GM12864 (cell line): ENCODE measurements at regions not wholly inside any gene's neighbourhood (a gene's known extent, or its start where the extent isn't known, plus 50 kb on each side); places are given as distances from the start of the nearest gene placed in this dataset.

ENCODE experiments used
- DNase-seq: peaks from one replicate; pipeline ENCODE4 v3.0.0-alpha.2; 2011; ENCODE audit warnings: low read depth
- H3K4me3 ChIP-seq: 2 replicates; pipeline ENCODE4 v1.5.1; 2011; ENCODE audit warnings: mild to moderate bottlenecking, low read depth, low read length, control low read depth
- TF ChIP-seq, protein P1 (sequence below): IDR thresholded peaks from 2 replicates; pipeline ENCODE4 v1.5.1; 2011; ENCODE audit warnings: low read depth, mild to moderate bottlenecking, moderate library complexity, low read length, control low read depth, inconsistent platforms; ENCODE audit errors: missing control alignments

DNA sequence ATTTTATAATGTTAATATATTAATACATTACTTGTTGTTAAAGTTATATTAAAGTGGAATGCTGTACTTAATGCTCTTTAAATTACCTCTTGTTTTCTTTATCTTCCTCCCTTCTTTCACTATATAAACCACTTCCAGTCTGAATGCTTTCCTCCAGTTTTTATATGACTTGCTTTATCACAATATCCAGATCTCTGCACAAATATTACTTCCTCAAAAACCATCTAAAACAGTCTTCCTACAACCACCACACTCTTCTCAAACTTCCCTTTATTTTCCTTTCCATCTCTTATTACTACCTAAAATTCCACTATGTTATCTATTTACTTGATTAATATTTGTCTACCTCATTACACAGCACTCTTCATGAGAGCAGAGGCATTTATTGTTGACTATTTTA lies 956.6 kb downstream of the LRFN5 start:
- DNase-seq: no peak
- TF ChIP-seq, protein P1, sequence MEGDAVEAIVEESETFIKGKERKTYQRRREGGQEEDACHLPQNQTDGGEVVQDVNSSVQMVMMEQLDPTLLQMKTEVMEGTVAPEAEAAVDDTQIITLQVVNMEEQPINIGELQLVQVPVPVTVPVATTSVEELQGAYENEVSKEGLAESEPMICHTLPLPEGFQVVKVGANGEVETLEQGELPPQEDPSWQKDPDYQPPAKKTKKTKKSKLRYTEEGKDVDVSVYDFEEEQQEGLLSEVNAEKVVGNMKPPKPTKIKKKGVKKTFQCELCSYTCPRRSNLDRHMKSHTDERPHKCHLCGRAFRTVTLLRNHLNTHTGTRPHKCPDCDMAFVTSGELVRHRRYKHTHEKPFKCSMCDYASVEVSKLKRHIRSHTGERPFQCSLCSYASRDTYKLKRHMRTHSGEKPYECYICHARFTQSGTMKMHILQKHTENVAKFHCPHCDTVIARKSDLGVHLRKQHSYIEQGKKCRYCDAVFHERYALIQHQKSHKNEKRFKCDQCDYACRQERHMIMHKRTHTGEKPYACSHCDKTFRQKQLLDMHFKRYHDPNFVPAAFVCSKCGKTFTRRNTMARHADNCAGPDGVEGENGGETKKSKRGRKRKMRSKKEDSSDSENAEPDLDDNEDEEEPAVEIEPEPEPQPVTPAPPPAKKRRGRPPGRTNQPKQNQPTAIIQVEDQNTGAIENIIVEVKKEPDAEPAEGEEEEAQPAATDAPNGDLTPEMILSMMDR: no peak
- no peak overlapping the region for H3K4me3 ChIP-seq

DNA sequence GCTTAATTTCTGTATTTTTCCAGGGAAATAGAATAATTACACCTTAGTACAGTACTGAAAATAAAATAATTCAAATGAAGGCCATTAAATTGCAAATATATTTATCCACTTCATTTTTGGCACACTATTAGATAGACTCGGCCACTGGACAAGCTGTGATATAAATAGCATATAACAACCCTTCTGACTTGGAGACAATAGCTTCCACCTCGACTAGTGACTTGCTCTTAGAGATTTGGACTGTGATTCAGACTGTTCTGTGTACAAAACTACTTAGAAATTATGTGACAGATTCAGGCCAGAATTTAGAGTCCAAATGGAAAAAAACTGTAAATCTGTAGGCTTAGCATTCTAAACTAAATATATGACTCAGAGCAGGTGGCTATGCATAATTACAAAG lies 949.9 kb downstream of the LRFN5 start:
- no peak for DNase-seq
- TF ChIP-seq, protein P1: no peak
- H3K4me3 ChIP-seq: no peak overlapping the region

DNA sequence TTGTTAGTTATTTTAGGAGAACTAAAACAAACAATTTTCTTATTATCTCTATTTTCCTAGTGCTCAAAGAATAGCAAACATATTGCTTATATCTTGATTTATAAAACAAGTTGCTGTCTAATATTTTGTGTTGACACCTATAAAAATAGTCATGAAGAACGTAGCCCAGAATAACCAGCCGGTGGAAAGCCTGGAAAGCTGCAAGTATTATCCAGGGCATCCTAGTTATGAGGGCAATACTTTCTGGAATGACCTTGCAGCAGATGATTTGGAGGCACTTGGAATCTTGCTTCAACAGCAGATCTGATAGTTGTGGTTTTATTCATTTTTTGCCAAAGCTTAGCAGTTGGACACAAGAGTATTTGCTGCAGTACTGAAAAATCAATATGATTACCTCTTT lies 948.7 kb downstream of the LRFN5 start:
- TF ChIP-seq, protein P1: no peak
- no peak overlapping the region for H3K4me3 ChIP-seq
- DNase-seq: no peak

DNA sequence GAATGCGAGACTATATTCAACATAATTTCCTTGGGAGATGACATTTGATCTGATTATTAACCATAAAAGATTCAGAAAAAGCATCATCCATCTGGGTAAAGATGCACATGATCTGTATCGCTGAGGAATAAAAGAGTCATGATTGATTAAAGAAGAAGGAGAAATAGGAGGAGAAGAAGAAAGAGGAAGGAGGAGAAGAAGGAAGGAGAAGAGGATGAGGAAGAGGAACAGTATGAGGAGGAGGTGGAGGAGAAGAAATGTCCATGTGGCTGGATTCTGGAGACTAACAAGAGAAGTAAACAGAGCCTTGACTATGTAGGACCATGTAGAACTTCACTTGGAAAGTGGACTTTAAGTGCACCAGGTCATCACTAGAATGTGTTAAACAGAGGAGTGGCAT lies 947.4 kb downstream of the LRFN5 start:
- no peak overlapping the region for H3K4me3 ChIP-seq
- TF ChIP-seq, protein P1: no peak
- DNase-seq: no peak

DNA sequence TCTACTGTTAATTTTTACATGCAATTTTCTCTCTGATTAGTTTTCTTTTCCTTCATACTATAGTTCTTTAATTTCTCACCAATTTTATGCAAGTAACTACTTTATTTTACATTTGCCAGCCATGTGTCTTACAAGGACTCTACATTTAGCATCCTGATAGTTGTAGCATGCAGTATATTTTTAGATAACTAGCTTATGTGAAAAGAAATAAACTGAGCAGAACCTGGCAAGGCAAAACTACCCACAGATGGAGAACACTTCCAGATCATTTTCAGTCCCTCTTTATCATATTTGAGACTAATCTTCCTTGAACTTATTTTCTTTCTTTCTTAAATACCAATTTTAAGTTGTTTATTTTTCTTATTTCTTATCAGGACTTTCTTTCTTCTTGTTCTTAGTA lies 943.6 kb downstream of the LRFN5 start:
- H3K4me3 ChIP-seq: no peak overlapping the region
- DNase-seq: no peak
- TF ChIP-seq, protein P1: no peak

DNA sequence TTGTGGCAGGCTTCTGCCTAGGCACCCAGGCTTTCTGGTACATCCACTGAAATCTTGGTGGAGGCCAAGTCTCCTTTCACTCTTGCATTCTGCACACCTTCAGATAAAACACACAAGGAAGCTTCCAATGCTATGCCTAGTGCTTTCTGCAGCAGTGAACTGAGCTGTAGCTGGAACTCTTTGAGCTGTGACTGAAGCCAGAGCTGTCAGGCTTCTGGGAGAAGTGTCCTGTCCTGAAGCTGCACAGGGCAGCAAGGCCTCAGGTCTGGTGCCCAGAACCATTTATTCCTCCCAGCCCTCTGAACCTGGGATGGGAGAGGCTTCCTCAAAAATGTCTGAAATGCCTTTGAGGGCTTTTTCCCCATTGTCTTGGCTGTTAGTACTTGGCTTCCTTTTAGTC lies 941.7 kb downstream of the LRFN5 start:
- TF ChIP-seq, protein P1: no peak
- no peak overlapping the region for H3K4me3 ChIP-seq
- no peak for DNase-seq

DNA sequence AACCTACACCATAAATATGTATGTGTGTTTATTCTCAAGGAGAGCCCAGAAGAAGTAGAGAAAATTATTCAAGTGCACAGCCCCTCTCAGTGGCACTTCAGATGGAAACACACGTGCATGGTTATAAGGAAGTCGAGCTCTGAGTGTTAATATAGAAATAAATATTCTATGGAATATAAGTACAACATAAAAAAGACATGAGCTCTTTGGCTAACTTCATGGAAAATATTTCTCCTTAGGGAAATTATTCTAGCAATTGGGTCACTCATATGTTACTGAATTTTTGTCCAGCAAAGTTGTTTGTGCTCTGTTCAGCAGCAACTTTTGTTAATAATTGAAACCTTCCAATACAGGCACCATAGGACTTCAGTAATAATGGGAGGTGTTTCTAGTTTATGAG lies 939.0 kb downstream of the LRFN5 start:
- no peak for DNase-seq
- H3K4me3 ChIP-seq: no peak overlapping the region
- TF ChIP-seq, protein P1: no peak
